ENCODE measurements at regions not wholly inside any gene's neighbourhood (a gene's known extent, or its start where the extent isn't known, plus 50 kb on each side); places are given as distances from the start of the nearest gene placed in this dataset.

DNA sequence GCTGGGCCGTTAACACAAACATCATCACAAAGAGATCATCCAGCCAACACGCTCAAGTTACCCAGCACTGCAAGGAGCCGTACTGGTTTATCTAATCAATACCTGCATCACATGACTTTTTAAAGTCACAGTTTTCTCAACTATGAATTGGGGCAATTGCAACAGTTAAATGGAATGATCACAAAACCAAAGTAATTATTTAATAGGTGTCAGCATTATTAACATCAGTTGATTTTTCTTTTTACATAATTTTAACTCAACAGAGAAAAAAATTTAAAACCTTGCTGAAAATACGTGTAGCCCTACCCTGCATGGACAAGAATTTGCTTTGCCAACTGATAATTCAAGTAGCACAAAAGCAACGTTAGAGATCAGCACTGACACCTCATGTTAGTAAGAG, 95.7 kb upstream of the SOX9 start:
- no peak for DNase-seq (ENCODE audit: low read depth)

DNA sequence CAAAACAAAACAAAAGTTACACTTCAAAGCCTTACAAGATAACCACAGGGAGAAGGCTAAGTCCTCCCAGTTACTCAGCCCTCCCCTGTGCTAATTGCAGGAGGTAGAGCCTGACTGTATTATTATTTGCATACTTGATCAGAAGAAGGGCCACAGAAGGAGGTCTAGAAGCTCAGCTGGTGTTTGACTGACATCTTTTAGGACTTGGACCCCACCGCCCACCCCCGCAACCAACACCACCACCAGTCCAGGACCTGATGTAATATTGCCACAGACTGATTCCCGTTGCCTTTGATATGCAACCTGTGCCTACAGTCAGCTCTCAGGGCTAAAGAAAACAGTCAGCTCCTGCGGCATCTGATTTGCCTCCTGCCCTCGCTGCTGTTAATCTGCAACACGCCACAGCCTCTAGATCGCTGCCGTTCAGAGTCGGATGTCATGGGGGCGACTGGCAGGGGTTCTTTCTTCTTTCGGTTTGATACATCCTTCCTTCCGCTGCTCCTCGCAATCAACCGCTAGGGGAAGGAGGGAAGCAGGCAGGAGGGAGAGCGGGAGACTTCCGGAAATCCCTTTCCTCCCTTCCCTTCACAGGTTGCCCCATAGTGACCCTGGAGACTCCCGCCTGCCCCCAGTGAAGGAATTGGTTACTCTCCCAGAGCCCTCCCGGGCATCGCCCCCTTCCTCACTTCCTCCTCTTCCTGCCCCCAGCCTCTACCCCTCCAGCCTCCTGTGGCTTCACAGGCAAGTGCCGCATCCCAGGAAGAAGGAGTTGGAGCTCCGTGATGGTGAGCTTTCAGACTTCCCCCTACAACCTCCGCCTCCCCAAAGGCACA, 90.5 kb upstream of the SOX9 start:
- peak; percentile 33 for DNase-seq (ENCODE audit: low read depth)

DNA sequence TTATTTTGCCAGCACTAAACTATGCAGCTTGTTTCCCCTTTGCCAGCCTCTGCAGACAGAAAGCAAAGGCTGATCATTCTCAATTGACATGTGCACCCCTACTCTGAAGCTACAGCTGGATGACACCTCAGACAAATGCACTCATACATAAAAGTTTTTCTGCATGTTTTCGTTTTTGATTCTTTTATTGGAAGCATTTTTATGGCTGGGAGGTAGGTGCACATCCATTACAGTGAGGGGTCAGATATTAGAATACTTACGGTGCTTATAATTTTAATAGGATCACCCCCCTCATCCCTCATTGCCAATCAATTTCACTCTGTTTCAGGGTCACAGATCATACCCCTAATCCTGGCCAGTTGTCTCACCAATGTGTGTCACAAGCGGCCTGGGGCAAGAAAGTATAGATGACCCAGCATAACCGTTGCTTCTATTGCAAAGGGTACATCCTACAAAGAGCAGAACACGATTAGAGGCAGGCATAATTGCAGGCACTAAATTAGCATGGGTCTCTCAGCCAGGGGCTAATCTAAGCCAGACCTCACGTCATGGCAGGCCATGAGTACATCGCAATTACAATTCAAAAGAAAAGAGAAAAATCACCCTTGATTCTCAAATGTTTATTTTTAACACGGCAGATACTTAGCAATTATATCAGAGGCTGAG, 89.5 kb upstream of the SOX9 start:
- no peak for DNase-seq (ENCODE audit: low read depth)

DNA sequence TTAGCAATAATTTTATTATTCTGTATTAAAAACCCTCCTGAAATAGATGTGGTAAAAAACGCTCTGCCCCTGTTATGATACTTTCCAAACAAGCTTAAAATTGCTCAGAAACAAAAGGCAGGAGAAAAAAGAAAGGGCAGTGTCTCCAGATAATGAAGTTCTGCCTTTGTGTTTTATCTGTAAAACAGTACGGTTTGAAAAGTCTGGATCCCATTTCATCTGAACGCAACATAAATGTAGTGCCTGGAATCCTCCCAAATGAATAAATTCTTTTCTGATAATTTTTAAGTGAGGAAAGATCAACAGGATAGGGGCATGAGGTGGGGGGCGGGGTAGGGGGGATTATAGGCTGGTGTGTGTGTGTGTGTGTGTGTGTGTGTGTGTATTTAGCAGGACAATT, 87.5 kb upstream of the SOX9 start:
- DNase-seq (ENCODE audit: low read depth), result no peak

DNA sequence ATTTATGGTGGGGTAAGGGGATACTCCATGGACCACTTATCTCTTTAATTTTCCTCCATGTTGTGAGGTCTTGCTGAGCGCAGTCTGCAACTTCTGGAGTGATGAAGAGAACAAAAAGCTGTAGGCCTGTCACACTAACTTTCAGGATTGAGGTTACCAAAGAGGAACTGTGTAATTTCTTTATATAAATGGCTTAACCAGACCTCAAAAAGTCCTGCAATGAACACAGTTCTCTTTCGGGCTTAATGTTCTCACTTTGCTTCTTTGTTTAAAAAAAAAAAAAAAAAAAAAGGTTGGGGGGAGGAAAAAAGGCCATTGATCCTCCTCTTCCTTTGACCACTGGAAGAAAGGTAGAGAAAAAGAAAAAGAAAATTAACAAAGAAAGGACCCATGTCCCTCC, 86.8 kb upstream of the SOX9 start:
- no peak for DNase-seq (ENCODE audit: low read depth)

DNA sequence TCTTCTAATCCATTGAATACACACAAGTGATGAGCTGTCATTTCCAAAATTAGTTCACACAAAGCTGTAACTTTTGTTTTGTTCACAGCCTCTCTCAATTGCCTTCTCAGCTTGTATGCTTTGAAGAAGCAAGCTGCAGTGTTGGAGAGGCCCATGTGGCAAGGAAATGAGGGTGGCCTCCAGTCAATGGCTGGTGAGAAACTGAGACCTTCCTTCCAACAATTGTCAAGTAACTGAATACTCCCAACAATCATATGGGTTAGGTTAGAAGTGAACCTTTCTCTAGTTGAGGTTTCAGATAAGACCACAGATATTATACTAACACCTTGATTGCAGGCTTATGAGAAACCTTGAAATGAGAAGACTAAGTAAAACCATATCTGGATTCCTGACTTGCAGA, 82.4 kb upstream of the SOX9 start:
- no peak for DNase-seq (ENCODE audit: low read depth)

DNA sequence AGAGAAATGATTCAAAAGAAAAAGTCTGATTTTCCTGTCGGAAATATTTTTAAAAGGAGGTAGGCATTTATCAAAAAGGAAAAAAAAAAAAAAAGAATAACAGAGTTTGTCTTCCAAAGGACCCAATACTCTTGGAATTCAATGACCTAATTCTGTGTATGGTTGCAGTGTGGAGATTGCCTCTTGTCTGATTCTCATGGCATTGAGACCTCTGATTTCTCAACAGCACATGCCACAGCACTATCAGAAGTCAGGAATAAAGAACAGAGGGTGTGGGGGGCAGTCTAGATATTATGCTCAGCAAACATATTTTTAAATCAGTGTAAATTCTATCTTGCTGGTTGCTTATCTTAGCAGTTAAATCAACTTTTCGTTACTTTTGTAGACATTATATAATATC, 81.3 kb upstream of the SOX9 start:
- no peak for DNase-seq (ENCODE audit: low read depth)

DNA sequence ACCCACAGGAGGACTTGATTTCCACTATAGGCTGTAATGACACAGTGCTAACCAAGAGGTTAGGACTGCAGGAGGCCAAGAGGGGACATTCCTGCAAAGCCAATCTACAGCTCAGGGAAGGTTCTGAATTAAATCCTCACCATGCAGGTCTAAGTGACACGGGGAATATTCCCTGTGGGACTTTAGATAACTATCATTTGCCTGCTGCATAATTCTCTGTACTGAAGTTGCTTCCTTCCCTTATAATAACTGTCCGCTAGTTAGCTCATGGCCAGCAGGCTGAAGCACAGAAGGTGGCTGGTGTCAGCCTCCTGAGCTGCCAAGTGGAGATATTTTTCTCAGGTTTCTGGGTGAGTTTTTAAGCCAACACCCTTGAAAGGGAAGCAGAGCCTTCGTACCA, 74.6 kb upstream of the SOX9 start:
- DNase-seq (ENCODE audit: low read depth), result no peak

DNA sequence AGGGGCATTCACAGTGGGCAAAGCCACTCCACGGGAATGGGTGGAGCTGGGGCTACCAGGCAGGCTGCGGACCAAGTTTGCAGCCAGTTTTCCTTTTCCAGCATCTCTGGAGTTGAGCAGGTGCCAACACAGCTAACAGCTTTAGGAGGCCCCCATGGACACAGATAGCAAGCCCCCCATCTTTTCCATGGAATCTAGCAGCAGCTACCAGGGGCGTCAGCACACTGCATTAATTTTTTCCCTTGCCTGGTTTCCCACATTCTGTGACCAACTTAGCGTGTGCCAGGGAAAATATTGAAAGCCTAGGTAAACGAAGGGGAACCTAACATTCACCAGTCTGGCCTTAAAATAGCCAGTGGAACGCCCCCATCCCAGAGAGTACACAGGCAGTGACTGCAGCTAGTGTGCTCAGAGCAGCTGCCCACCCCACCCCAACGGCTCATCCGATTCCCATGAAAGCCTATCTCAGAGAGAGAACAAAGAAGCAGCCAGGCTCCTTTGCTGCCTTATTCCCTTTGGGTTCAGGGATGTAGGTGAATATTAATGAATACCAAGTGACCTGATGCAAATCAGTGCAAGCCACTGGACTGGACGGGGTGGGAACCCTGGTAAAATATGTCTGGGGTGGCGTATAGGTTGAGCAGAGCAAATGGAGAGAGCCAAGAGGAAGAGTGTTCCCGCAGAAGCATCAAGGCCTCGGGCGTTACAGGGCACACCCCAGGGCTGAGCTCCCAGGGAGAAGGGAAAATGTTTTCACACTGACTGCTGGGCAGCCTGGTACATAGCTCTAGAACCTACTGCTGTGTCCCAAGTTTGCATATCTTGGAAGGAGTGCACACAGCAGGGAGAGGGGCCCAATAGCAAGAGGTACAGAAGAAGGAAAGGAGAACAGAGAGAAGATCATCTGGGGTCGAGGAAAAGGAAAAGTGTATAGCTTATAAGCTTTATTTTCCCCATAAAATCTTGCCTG, 73.9 kb upstream of the SOX9 start:
- no peak for DNase-seq (ENCODE audit: low read depth)

DNA sequence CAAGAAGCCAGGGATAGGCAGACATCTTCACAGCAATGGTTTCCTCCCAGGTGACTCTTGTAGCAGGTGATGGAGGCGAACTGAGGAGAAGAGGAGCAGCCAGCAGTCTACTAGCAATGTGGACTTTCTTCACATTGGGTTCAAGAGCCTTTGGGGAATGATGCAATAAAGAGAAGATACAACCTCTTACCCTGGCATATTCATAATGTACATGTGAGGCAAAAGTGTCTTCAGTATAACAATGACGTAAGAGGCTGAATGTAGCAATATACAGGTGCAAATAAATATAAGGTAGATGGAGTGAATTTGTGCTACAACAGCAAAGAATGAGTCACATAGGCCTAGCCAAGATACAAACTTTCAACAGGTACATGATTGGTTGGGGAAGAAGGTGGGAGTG, 70.9 kb upstream of the SOX9 start:
- no peak for DNase-seq (ENCODE audit: low read depth)

DNA sequence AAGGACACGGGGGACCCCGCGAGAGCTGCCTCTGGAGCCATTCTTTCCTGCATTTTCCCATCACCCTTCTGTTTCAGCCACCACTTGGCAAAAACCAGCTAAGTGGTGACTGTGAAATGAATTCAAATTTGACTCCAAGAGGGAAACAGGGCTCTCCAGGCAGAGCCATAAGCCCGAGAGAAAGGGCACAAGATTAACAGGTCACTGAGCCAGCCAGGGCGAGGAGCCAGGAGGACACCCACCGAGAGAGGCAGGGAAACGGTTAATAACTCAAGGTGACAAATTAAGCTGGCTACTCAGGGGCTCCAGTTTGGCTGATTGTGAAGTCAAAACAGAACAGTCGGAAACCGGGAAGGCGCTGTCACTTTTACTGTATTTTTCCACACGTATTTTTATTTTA, 67.8 kb upstream of the SOX9 start:
- DNase-seq (ENCODE audit: low read depth), result no peak

DNA sequence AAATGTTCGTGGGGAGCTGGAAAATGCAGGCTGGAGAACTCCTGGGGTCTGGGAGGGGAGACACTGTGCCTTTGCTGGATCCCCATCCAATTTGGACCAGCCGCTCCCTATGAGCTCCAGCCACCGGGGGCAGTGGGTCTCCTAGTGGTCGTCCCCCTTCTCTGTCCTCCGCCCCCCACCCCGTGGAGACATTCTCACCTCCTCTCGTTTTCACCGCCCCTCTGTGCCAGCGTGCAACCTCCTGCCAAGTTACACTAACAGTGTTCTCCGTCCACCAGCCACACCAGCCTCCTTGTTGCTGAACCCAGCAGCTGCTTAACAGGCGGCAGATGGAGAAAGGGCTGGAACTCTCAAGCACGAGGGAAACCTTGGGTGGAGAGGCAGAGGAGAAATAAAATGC, 67.4 kb upstream of the SOX9 start:
- no peak for DNase-seq (ENCODE audit: low read depth)

DNA sequence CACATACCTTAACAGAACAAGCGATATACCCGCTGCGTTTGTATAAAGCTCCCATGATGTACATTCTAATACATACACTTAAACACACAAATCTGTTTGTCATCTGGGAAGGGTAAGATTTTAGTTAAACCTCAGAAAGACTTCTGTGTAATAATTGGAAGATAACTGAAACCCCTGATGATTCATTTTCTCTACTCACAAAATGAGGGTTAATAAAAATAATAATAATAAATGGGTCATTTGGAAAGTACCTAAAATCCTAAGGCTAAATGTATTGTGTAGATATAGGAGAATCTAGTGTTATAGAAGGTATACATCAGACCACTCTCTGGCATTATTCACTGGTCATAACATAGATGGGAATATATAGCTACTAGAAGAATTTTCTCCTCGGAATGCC, 64.7 kb upstream of the SOX9 start:
- DNase-seq (ENCODE audit: low read depth), result no peak

DNA sequence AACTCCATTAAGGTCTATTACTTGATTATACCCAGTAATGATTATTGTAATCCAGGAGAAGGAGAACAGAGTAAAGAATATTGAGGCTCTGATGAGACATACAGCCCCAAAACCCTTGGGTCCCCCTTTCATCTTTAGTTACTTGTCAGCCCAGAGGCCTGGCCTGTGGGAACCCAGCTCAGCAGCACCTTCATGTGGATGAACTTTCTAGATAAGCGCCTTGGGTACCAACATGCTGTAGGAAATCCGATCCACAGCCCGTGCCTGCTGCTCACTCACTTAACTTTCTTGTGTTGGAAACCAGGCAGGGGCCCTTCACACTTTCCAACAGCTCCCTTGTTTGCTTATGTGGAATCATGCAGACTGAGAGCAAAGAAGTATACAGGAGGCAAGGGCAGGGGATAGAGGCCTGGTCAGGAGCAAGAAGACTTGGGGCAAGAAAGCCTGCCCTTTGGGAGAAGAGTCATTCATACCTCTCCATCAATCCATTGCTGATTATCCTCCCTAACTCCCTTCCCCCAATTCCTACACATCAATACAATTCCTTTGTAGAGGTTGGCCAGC, 64.0 kb upstream of the SOX9 start:
- no peak for DNase-seq (ENCODE audit: low read depth)

DNA sequence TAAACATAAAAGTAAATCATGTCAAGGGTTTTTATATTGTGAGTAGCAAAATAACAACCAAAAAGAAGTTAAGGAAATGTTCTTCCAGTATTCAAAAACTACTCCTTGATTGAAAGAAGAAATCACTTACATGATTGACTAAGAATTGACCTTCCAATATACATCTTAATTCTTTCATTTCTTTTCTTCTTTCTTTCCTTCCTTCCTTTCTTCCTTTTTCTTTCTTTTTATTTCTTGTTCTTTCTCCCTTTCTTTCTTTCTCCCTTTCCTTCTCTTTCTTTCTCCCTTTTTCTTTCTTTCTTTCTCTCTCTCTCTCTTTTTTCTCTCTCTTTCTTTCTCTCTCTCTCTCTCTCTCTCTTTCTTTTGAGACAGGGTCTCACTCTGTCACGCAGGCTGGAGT, 60.7 kb upstream of the SOX9 start:
- no peak for DNase-seq (ENCODE audit: low read depth)

DNA sequence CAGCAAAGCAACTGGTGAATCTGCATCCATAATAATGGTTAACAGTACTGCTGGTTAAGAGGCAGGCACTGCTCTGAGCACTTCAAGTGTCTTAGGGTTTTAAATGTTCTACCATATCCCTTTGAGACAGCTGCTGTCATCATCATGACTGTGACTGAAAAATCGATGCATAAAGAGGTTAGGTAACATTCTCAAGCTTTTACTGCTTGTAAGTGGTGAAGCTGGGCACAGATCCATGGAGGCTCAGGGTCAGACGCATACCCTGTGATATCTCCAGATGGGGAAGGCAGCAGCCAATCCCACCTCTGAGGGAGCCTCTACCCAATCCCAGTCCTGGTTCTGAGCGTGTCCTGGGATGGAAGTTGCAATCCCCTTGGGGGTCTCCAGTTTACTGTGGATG, 57.6 kb upstream of the SOX9 start:
- no peak for DNase-seq (ENCODE audit: low read depth)

DNA sequence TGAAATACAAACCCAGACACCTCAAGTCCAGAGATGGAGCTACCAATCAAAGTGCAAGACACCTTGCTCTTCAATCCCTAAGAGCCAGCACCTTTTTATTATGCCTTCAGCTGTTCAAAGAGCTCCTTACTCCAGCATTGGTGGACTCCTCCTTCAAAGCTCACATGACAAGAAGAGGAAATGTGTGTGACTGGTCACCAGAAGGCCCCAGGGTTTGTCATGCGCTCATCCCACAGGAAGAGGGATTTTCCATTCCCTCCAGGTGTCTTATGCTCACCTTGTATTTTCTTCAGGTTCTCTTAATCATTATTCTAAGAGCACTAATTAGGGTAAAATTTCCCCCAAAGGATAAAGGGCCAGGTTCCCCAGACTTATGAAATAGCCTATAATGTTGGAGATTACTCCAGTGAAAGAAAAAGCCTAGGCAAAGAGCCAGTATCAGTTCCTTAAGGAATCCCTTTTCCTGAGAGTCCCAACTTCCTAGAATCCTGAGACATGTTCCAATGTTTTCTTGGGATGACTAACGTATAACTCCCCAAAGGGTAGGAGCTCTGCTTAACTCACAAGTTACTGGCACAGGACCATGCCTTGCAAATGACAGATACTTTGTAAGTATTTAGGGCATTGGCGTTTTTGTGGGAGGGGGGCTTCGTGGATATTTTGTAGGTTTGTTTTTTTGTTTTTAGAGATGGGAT, 56.9 kb upstream of the SOX9 start:
- no peak for DNase-seq (ENCODE audit: low read depth)

DNA sequence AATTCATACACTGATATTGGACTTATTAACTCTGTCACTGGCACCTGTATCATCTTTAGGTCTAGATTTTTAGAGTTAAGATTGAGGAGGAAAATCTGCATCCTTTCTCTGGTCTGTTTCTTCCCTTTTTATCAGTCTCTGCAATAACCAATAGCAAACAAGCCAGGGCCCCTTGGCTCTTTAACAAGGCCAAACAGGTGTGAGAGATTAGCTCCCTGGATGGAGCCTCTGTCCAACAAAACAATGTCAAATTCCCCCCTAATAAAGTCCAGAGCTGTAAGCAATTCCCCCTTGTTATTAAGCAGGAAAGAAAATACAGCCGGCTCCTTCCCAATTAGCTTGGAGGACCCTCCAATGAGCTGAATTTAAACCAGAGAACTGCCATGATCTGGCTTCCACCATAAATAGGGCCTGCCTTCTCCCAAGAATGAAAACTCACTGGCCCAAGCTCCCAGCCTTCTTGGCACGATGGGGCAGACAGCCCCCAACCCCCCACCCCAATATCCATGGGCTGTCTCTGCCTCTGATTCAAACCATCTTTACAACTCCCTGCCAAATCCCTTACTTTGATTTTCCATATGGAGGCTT, 56.1 kb upstream of the SOX9 start:
- DNase-seq (ENCODE audit: low read depth), result no peak

DNA sequence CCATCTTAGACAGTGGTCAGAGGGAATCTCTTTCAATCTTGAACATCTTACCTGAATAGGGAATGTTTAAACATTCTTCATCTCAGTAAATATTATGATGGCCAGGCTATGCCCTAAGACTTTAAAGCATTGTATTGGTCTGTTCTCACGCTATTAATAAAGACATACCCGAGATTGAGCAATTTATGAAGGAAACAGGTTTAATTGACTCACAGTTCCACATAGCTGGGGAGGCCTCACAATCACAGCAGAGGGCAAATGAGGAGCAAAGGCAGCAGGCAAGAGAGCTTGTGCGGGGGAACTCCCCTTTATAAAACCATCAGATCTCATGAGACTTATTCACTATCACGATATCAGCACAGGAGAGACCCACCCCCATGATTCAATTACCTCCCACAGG, 55.3 kb upstream of the SOX9 start:
- no peak for DNase-seq (ENCODE audit: low read depth)

DNA sequence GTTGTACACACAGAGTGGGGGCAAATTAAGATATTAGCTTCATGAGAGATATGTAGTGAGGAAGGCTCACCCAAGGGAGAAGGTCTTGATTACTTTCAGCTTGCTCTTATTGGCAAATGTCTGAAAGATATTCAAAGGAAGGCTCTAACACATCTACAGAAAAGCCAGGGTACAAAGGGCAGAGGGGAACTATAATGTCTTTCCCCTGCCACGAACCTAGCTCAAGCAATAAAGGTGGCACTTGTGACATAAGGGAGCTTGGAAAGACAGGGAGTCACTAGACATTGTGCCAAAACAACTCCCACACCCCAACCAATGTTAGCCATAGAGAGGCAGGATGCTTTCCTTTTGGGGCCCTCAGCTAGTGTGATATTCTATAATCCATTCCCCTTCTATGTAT, 52.2 kb upstream of the SOX9 start:
- no peak for DNase-seq (ENCODE audit: low read depth)

DNA sequence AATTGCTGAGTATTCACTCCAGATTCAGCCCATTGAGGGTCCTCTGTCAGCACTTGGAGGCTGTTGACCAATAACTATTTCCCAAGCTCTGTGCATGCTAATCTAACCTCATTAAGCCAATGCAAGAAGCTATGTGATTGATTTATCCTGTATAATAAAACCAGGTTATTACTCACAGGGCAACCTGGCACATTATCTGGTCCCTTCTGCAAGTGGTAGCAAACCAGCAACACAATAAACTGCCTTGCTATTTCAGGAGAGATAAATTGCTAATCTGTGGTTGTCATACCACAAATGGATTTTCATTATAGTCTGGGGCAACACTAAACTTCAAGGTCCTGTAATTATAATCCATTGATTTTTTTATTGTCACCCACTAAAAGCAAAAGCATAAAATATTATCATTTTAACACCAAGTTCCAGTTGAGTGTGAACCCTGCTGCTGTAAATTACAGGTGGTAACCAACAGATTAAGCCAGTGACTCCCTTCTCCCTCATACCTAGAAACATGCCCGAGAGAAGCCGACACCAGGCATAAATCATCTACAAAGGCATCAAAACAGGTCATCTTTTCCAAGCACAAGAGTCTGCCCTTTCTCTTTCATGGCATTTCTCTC, 51.1 kb upstream of the SOX9 start:
- no peak for DNase-seq (ENCODE audit: low read depth)
